ENCODE measurements at regions not wholly inside any gene's neighbourhood (a gene's known extent, or its start where the extent isn't known, plus 50 kb on each side); places are given as distances from the start of the nearest gene placed in this dataset.

- no peak overlapping the region for H3K9ac ChIP-seq (ENCODE audit: low read length)
- DNase-seq (ENCODE audit: low read depth) (no peak), FAIRE-seq (no peak)
- Mint-ChIP-seq H3K9me3 (ENCODE audit: unreplicated experiment) (no peaks in the 10 kb centered on the region), H3K4me1 (ENCODE audit: low read depth, unreplicated experiment) (peaks cover 6% of the 10 kb centered on the region), H3K4me3 (ENCODE audit: unreplicated experiment) (no peak overlapping the region), H3K27ac (ENCODE audit: unreplicated experiment) (no peak overlapping the region), H3K27me3 (ENCODE audit: low read depth, unreplicated experiment) (no peaks in the 10 kb centered on the region), H3K36me3 (ENCODE audit: low read depth, unreplicated experiment) (no peaks in the 10 kb centered on the region)
- no peaks in the 10 kb centered on the region for H3K36me3 ChIP-seq (ENCODE audit: insufficient read depth, low read length)
- no peak overlapping the region for H3K4me2 ChIP-seq (ENCODE audit: low read length)
- no peaks in the 10 kb centered on the region for H3K9me3 ChIP-seq (ENCODE audit: insufficient read depth, low read depth, low read length)
- no peaks in the 10 kb centered on the region for H3K4me1 ChIP-seq (ENCODE audit: insufficient read depth, low read length)
- H3K27ac ChIP-seq (ENCODE audit: low read depth, low read length): no peak overlapping the region
- TF ChIP-seq, protein P1, sequence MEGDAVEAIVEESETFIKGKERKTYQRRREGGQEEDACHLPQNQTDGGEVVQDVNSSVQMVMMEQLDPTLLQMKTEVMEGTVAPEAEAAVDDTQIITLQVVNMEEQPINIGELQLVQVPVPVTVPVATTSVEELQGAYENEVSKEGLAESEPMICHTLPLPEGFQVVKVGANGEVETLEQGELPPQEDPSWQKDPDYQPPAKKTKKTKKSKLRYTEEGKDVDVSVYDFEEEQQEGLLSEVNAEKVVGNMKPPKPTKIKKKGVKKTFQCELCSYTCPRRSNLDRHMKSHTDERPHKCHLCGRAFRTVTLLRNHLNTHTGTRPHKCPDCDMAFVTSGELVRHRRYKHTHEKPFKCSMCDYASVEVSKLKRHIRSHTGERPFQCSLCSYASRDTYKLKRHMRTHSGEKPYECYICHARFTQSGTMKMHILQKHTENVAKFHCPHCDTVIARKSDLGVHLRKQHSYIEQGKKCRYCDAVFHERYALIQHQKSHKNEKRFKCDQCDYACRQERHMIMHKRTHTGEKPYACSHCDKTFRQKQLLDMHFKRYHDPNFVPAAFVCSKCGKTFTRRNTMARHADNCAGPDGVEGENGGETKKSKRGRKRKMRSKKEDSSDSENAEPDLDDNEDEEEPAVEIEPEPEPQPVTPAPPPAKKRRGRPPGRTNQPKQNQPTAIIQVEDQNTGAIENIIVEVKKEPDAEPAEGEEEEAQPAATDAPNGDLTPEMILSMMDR (IDR thresholded peaks at IDR 0.05; ENCODE audit: insufficient read depth, low read depth, low read length): no peak
- no peak for TF ChIP-seq EZH2 (IDR thresholded peaks at IDR 0.05; ENCODE audit: insufficient read depth, low read length)
- H4K20me1 ChIP-seq (ENCODE audit: insufficient read depth, low read length): no peaks in the 10 kb centered on the region
- H3K4me3 ChIP-seq (ENCODE audit: insufficient read depth, low read depth, low read length): no peak overlapping the region
- no peak overlapping the region for H2AFZ ChIP-seq (ENCODE audit: low read depth, low read length)
- no peaks in the 10 kb centered on the region for H3K79me2 ChIP-seq (ENCODE audit: insufficient read depth, low read length)
- no peaks in the 10 kb centered on the region for H3K27me3 ChIP-seq (ENCODE audit: insufficient read depth, low read length)
Measured at GRCh38 chr1:216890871-216891270, 167.6 kb upstream of the ESRRG start.

GRCh38 chr1:216888731-216889130, 165.5 kb upstream of the ESRRG start:
- DNase-seq (ENCODE audit: low read depth) (no peak), FAIRE-seq (no peak)
- no peaks in the 10 kb centered on the region for H3K36me3 Mint-ChIP-seq (ENCODE audit: low read depth, unreplicated experiment)
- H3K27ac ChIP-seq (ENCODE audit: low read depth, low read length): no peak overlapping the region
- no peaks in the 10 kb centered on the region for H3K4me1 ChIP-seq (ENCODE audit: insufficient read depth, low read length)
- no peak overlapping the region for H3K27ac Mint-ChIP-seq (ENCODE audit: unreplicated experiment)
- H3K9me3 Mint-ChIP-seq (ENCODE audit: unreplicated experiment): no peaks in the 10 kb centered on the region
- H2AFZ ChIP-seq (ENCODE audit: low read depth, low read length): no peak overlapping the region
- H3K36me3 ChIP-seq (ENCODE audit: insufficient read depth, low read length): no peaks in the 10 kb centered on the region
- no peak overlapping the region for H3K4me2 ChIP-seq (ENCODE audit: low read length)
- no peaks in the 10 kb centered on the region for H3K27me3 Mint-ChIP-seq (ENCODE audit: low read depth, unreplicated experiment)
- no peak overlapping the region for H3K9ac ChIP-seq (ENCODE audit: low read length)
- no peaks in the 10 kb centered on the region for H3K9me3 ChIP-seq (ENCODE audit: insufficient read depth, low read depth, low read length)
- H3K4me3 ChIP-seq (ENCODE audit: insufficient read depth, low read depth, low read length): no peak overlapping the region
- H3K4me3 Mint-ChIP-seq (ENCODE audit: unreplicated experiment): no peak overlapping the region
- H3K79me2 ChIP-seq (ENCODE audit: insufficient read depth, low read length): no peaks in the 10 kb centered on the region
- TF ChIP-seq, protein P1 (IDR thresholded peaks at IDR 0.05; ENCODE audit: insufficient read depth, low read depth, low read length): no peak
- no peak for TF ChIP-seq EZH2 (IDR thresholded peaks at IDR 0.05; ENCODE audit: insufficient read depth, low read length)
- H3K27me3 ChIP-seq (ENCODE audit: insufficient read depth, low read length): no peaks in the 10 kb centered on the region
- H4K20me1 ChIP-seq (ENCODE audit: insufficient read depth, low read length): no peaks in the 10 kb centered on the region
- H3K4me1 Mint-ChIP-seq (ENCODE audit: low read depth, unreplicated experiment): peaks cover 6% of the 10 kb centered on the region

- no peak overlapping the region for H3K27ac ChIP-seq (ENCODE audit: low read depth, low read length)
- peak; percentile 17 for FAIRE-seq
- TF ChIP-seq EZH2 (IDR thresholded peaks at IDR 0.05; ENCODE audit: insufficient read depth, low read length): no peak
- TF ChIP-seq, protein P1 (IDR thresholded peaks at IDR 0.05; ENCODE audit: insufficient read depth, low read depth, low read length): no peak
- H3K36me3 Mint-ChIP-seq (ENCODE audit: low read depth, unreplicated experiment): no peaks in the 10 kb centered on the region
- no peaks in the 10 kb centered on the region for H3K9me3 Mint-ChIP-seq (ENCODE audit: unreplicated experiment)
- H3K27ac Mint-ChIP-seq (ENCODE audit: unreplicated experiment): no peak overlapping the region
- no peaks in the 10 kb centered on the region for H3K27me3 ChIP-seq (ENCODE audit: insufficient read depth, low read length)
- no peaks in the 10 kb centered on the region for H4K20me1 ChIP-seq (ENCODE audit: insufficient read depth, low read length)
- peaks cover 6% of the 10 kb centered on the region for H3K4me1 Mint-ChIP-seq (ENCODE audit: low read depth, unreplicated experiment)
- no peak overlapping the region for H2AFZ ChIP-seq (ENCODE audit: low read depth, low read length)
- no peaks in the 10 kb centered on the region for H3K4me1 ChIP-seq (ENCODE audit: insufficient read depth, low read length)
- H3K79me2 ChIP-seq (ENCODE audit: insufficient read depth, low read length): no peaks in the 10 kb centered on the region
- no peaks in the 10 kb centered on the region for H3K36me3 ChIP-seq (ENCODE audit: insufficient read depth, low read length)
- no peak overlapping the region for H3K4me3 Mint-ChIP-seq (ENCODE audit: unreplicated experiment)
- H3K4me2 ChIP-seq (ENCODE audit: low read length): no peak overlapping the region
- H3K4me3 ChIP-seq (ENCODE audit: insufficient read depth, low read depth, low read length): no peak overlapping the region
- H3K9me3 ChIP-seq (ENCODE audit: insufficient read depth, low read depth, low read length): no peaks in the 10 kb centered on the region
- H3K9ac ChIP-seq (ENCODE audit: low read length): no peak overlapping the region
- H3K27me3 Mint-ChIP-seq (ENCODE audit: low read depth, unreplicated experiment): no peaks in the 10 kb centered on the region
- peak; percentile 13 for DNase-seq (ENCODE audit: low read depth)
Measured at GRCh38 chr1:216887032-216887431, 163.8 kb upstream of the ESRRG start.
